Thyroid gland (tissue), 4 donors: ENCODE measurements at regions not wholly inside any gene's neighbourhood (a gene's known extent, or its start where the extent isn't known, plus 50 kb on each side); places are given as distances from the start of the nearest gene placed in this dataset.
"Not testable (repeated sequence)": the region's sequence is repeated elsewhere in the genome, so short reads cannot be mapped to it uniquely, and the experiment has no call there.

Source experiments
- DNase-seq, 2 donors: peaks; one replicate each; pipeline ENCODE4 v3.0.0-alpha.2; 2019
- H3K27ac ChIP-seq, 3 donors: fragments of 200-600 bp; sonication (generic); 1 replicate in 2 of 3; 2 replicates in 1 of 3; pipeline ENCODE4 v1.5.1; 2016 to 2019; ENCODE audit warnings: mild to moderate bottlenecking in 1 of 3, moderate library complexity in 1 of 3
- H3K27me3 ChIP-seq: fragments of 200-600 bp; sonication (generic); one replicate; pipeline ENCODE4 v1.5.1; 2019
- H3K36me3 ChIP-seq, 2 donors: fragments of 200-600 bp; sonication (generic); one replicate each; pipeline ENCODE4 v1.5.1; 2016 to 2019
- H3K4me1 ChIP-seq, 2 donors: fragments of 200-600 bp; sonication (generic); one replicate each; pipeline ENCODE4 v1.5.1; 2017 to 2019
- H3K4me3 ChIP-seq, 3 donors: fragments of 200-600 bp; sonication (generic); replicated peaks in 1 of 3; 1 replicate in 2 of 3; 2 replicates in 1 of 3; pipeline ENCODE4 v1.5.1; 2016; ENCODE audit warnings: mild to moderate bottlenecking in 1 of 3
- H3K9me3 ChIP-seq: fragments of 200-600 bp; sonication (generic); one replicate; pipeline ENCODE4 v1.5.1; 2017
- POLR2A ChIP-seq, 2 donors: fragments of 450-650 bp; IDR thresholded peaks; one replicate each; pipeline ENCODE4 v1.6.1; 2017; ENCODE audit warnings: antibody characterized with exemption in 2 of 2, mild to moderate bottlenecking in 2 of 2, moderate library complexity in 1 of 2
- WGBS, 2 donors: methylation state at CpG; one replicate each; pipeline ENCODE4 v1.1.5; 2017; 5-methylcytosine and 5-hydroxymethylcytosine counted together
- intact Hi-C: fragments of 100-400 bp; cut with DNase I; formaldehyde crosslinking; loops from one replicate; pipeline ENCODE4 v1.15.1; 2023
- TF ChIP-seq, protein P1 (sequence below), 6 experiments: fragments of 200-600 bp in 3 of 6; fragments of 450-650 bp in 3 of 6; sonication (generic) in 3 of 6; IDR thresholded peaks; one replicate each; pipeline ENCODE4 v1.5.1; 2016 to 2019; ENCODE audit warnings: antibody characterized with exemption in 6 of 6, mild to moderate bottlenecking in 2 of 6, inconsistent platforms in 1 of 6, moderate library complexity in 1 of 6

GRCh38 chr3:15877813-15878212, 80.0 kb upstream of the ANKRD28 start:
- Histone ChIP-seq H3K4me1 (peaks cover 3 to 7% of the 10 kb centered on the region in 2 donors), H3K9me3 (no peaks in the 10 kb centered on the region), H3K27me3 (no peaks in the 10 kb centered on the region), H3K36me3 (no peaks in the 10 kb centered on the region), H3K27ac (no peak overlapping the region), H3K4me3 (no peak overlapping the region)
- WGBS, 2 donors, result 97 to 98% methylated on average over 20 of the region's 20 CpGs
- TF ChIP-seq POLR2A (IDR thresholded peaks at IDR 0.05), result no peak
- TF ChIP-seq, protein P1, sequence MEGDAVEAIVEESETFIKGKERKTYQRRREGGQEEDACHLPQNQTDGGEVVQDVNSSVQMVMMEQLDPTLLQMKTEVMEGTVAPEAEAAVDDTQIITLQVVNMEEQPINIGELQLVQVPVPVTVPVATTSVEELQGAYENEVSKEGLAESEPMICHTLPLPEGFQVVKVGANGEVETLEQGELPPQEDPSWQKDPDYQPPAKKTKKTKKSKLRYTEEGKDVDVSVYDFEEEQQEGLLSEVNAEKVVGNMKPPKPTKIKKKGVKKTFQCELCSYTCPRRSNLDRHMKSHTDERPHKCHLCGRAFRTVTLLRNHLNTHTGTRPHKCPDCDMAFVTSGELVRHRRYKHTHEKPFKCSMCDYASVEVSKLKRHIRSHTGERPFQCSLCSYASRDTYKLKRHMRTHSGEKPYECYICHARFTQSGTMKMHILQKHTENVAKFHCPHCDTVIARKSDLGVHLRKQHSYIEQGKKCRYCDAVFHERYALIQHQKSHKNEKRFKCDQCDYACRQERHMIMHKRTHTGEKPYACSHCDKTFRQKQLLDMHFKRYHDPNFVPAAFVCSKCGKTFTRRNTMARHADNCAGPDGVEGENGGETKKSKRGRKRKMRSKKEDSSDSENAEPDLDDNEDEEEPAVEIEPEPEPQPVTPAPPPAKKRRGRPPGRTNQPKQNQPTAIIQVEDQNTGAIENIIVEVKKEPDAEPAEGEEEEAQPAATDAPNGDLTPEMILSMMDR (IDR thresholded peaks at IDR 0.05), result no peak
- intact Hi-C loops, result no loop called here
- DNase-seq, result no peak

- intact Hi-C loops, DNase-seq, H3K4me1 ChIP-seq, H3K4me3 ChIP-seq, H3K27me3 ChIP-seq, H3K9me3 ChIP-seq, H3K27ac ChIP-seq, H3K36me3 ChIP-seq: not testable (repeated sequence)
- 90% methylated on average over 3 of the region's 3 CpGs; no CpG with 5 or more reads in 1 of the 2 donors for WGBS, 2 donors
Measured at GRCh38 chr3:15879787-15880186, 82.0 kb upstream of the ANKRD28 start.

DNA sequence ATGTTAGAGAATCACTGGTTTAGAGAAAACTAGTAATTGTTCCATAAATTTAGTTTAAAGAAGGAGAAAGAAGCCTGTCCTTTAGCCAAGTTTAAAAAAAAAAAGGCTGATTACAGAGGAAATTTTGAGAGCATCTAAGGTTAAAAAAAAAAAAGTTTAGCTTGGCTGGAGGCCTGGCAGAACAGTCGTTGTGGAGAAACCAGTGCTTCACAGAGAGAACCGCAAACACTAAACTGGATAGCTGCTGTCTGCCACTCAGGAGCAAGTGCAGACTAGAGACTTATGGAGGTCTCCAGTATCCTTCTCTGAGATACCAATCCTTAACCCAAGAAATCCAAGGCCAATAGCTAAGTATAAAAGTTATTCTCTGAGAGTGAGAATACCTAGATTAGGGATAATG, 84.8 kb upstream of the ANKRD28 start:
- H3K27ac ChIP-seq, result peak overlapping the region in 1 of 3 donors; percentile 8
- H3K4me1 ChIP-seq, result peaks cover 3 to 8% of the 10 kb centered on the region in 2 donors
- TF ChIP-seq, protein P1 (IDR thresholded peaks at IDR 0.05), result no peak
- no peak for TF ChIP-seq POLR2A (IDR thresholded peaks at IDR 0.05)
- DNase-seq, result peak in 1 of 2 donors; percentile 19
- intact Hi-C loops, result no loop called here
- H3K36me3 ChIP-seq, result no peaks in the 10 kb centered on the region
- 13 to 14% methylated on average over 2 of the region's 2 CpGs for WGBS, 2 donors
- no peaks in the 10 kb centered on the region for H3K27me3 ChIP-seq
- no peak overlapping the region for H3K4me3 ChIP-seq
- H3K9me3 ChIP-seq, result no peaks in the 10 kb centered on the region

DNA sequence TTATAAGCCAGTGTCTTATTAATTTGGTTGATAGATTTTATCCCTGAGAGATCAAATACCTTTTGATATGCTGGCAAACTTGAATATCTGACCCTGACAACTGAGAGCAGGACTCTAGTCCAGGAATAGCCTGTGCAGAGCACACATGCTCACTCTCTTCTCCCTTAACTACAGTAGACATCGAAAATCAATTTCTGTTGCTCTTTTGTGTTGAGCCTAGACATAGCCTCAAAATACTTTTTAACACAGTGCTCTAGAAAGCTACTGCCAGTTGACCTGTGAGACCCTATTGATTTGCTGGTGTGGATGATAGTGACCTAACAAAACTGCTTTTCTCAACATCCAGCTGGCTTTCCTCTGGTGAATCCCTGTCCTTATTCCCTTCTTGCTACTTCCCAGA, 86.4 kb upstream of the ANKRD28 start:
- H3K27me3 ChIP-seq, result no peaks in the 10 kb centered on the region
- H3K27ac ChIP-seq, result no peak overlapping the region
- H3K4me1 ChIP-seq, result peaks cover 3 to 8% of the 10 kb centered on the region in 2 donors
- WGBS, 2 donors, result 86 to 97% methylated on average over 1 of the region's 1 CpG
- H3K36me3 ChIP-seq, result no peaks in the 10 kb centered on the region
- TF ChIP-seq POLR2A (IDR thresholded peaks at IDR 0.05), result no peak
- TF ChIP-seq, protein P1 (IDR thresholded peaks at IDR 0.05), result no peak
- intact Hi-C loops, result no loop called here
- no peak for DNase-seq
- no peaks in the 10 kb centered on the region for H3K9me3 ChIP-seq
- no peak overlapping the region for H3K4me3 ChIP-seq

DNA sequence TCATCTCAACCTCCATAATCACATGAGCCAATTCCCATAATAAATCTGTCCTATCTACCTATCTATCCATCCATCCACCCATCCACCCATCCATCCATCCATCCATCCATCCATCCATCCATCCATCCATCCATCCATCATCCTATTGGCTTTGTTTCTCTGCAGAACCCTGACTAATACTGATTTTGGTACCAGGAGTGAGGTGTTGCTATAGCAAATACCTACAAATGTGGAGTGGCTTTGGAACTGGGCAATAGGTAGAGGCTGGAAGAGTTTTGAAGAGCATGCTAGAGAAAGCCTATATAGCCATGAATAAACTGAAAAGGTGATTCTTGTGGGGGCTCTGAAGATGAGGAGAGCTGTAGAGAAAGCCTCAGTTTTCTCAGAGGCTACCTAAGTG, 88.7 kb upstream of the ANKRD28 start:
- Histone ChIP-seq H3K27me3 (no peaks in the 10 kb centered on the region), H3K4me1 (peaks cover 3 to 8% of the 10 kb centered on the region in 2 donors), H3K4me3 (no peak overlapping the region), H3K36me3 (no peaks in the 10 kb centered on the region), H3K9me3 (no peaks in the 10 kb centered on the region), H3K27ac (no peak overlapping the region)
- DNase-seq, result no peak
- TF ChIP-seq, protein P1 (IDR thresholded peaks at IDR 0.05), result no peak
- TF ChIP-seq POLR2A (IDR thresholded peaks at IDR 0.05), result no peak
- intact Hi-C loops, result no loop called here

GRCh38 chr3:15887261-15887660, 89.5 kb upstream of the ANKRD28 start:
- TF ChIP-seq, protein P1 (IDR thresholded peaks at IDR 0.05), result no peak
- no peak for TF ChIP-seq POLR2A (IDR thresholded peaks at IDR 0.05)
- DNase-seq, result no peak
- Histone ChIP-seq H3K27ac (no peak overlapping the region), H3K9me3 (no peaks in the 10 kb centered on the region), H3K36me3 (no peaks in the 10 kb centered on the region), H3K27me3 (no peaks in the 10 kb centered on the region), H3K4me3 (no peak overlapping the region), H3K4me1 (peaks cover 0 to 8% of the 10 kb centered on the region in 2 donors)
- intact Hi-C loops, result no loop called here
